K562 (cell line): ENCODE measurements at regions not wholly inside any gene's neighbourhood (a gene's known extent, or its start where the extent isn't known, plus 50 kb on each side); places are given as distances from the start of the nearest gene placed in this dataset.

Experiments used
- ATAC-seq: fragments of 200-7000 bp; cut with Tn5 transposase; 3 replicates; pipeline ENCODE4 v1.9.1; 2020; ENCODE audit warnings: moderate library complexity
- BruUV-seq: library from RNA; stranded (reverse); fragments of 400-500 nt; replicated peaks from 2 replicates; lab custom pipeline; 2021; lab: Mats Ljungman, UMichigan
- CTCF ChIA-PET: fragments of 300-600 bp; formaldehyde crosslinking; extraction: SDS; loops from one replicate; lab custom pipeline; 2021; ENCODE audit warnings: low intra/inter-chr PET ratio; lab: Yijun Ruan, JAX
- POLR2A ChIA-PET: fragments of 300-600, 350-650 bp; sonication (Branson Sonifier 250); formaldehyde crosslinking; extraction: SDS; loops from one replicate; lab custom pipeline; 2021; ENCODE audit warnings: antibody characterized with exemption, inconsistent platforms; lab: Yijun Ruan, JAX
- DNase-seq, 4 experiments: peaks; one replicate each; pipeline versions ENCODE4 v3.0.0 to v3.0.0-alpha.2; 2011 to 2018; ENCODE audit warnings: low spot score in 3 of 4, mixed read lengths in 3 of 4; ENCODE audit errors: extremely low read depth in 1 of 4
- FAIRE-seq: peaks from 2 replicates; lab custom pipeline; 2011; peaks lifted over from hg19 to GRCh38; lab: Jason Lieb, UNC
- H2AFZ ChIP-seq: 2 replicates; pipeline ENCODE4 v1.6.0; 2011; ENCODE audit warnings: low read depth, low read length, control low read depth, inconsistent platforms
- H3K27ac ChIP-seq: fragments of 200-600 bp; 3 replicates; pipeline ENCODE4 v1.8.0; 2011; ENCODE audit warnings: low read depth, mild to moderate bottlenecking, control low read depth, inconsistent platforms, low read length, moderate library complexity, mixed read lengths; ENCODE audit errors: extremely low read depth
- H3K27me3 ChIP-seq, 2 experiments: fragments of 300-600 bp in 1 of 2; 2 replicates in 1 of 2; 3 replicates in 1 of 2; pipeline versions ENCODE4 v1.6.0 to v1.8.0; 2011; ENCODE audit warnings: inconsistent platforms in 2 of 2, low read length in 2 of 2, mild to moderate bottlenecking in 1 of 2, mixed read lengths in 1 of 2, moderate library complexity in 1 of 2; ENCODE audit not compliant: control insufficient read depth in 2 of 2, insufficient read depth in 2 of 2
- H3K36me3 ChIP-seq: fragments of 300-600 bp; 3 replicates; pipeline ENCODE4 v1.8.0; 2011; ENCODE audit warnings: mild to moderate bottlenecking, low read length, inconsistent platforms; ENCODE audit not compliant: control insufficient read depth, insufficient read depth
- H3K4me1 ChIP-seq, 2 experiments: fragments of 200-600 bp in 1 of 2; replicated peaks in 1 of 2; 2 replicates in 1 of 2; 3 replicates in 1 of 2; pipeline versions ENCODE4 v1.5.1 to v1.8.0; 2011; ENCODE audit warnings: inconsistent platforms in 2 of 2, low read length in 2 of 2, mild to moderate bottlenecking in 1 of 2, mixed read lengths in 1 of 2, moderate library complexity in 1 of 2; ENCODE audit not compliant: control insufficient read depth in 2 of 2, insufficient read depth in 2 of 2
- H3K4me2 ChIP-seq: 2 replicates; pipeline ENCODE4 v1.6.1; 2011; ENCODE audit warnings: low read length, control low read depth, inconsistent platforms, mixed read lengths; ENCODE audit not compliant: insufficient read depth
- H3K4me3 ChIP-seq: fragments of 200-600 bp; sonication (generic), shearing (Covaris generic); 2 replicates; pipeline ENCODE4 v1.5.1; 2016; ENCODE audit warnings: control low read depth, inconsistent platforms
- H3K79me2 ChIP-seq: fragments of 200-600 bp; 3 replicates; pipeline ENCODE4 v1.8.0; 2011; ENCODE audit warnings: low read length, inconsistent platforms; ENCODE audit not compliant: control insufficient read depth, insufficient read depth
- H3K9ac ChIP-seq, 2 experiments: 2 replicates each; pipeline versions ENCODE4 v1.6.0 to v1.6.1; 2011; ENCODE audit warnings: low read depth in 2 of 2, low read length in 2 of 2, control low read depth in 1 of 2, inconsistent platforms in 1 of 2, mild to moderate bottlenecking in 1 of 2, mixed read lengths in 1 of 2; ENCODE audit not compliant: insufficient read depth in 1 of 2
- H3K9me1 ChIP-seq: one replicate; pipeline ENCODE4 v1.6.0; 2011; ENCODE audit warnings: inconsistent platforms, mild to moderate bottlenecking, low read length, moderate library complexity; ENCODE audit not compliant: control insufficient read depth, insufficient read depth
- H3K9me3 ChIP-seq: replicated peaks from 2 replicates; pipeline ENCODE4 v1.5.1; 2011; ENCODE audit warnings: low read depth, low read length, inconsistent platforms; ENCODE audit not compliant: control insufficient read depth, insufficient read depth
- H4K20me1 ChIP-seq: replicated peaks from 2 replicates; pipeline ENCODE4 v1.6.1; 2011; ENCODE audit warnings: low read length, inconsistent platforms, mixed read lengths; ENCODE audit not compliant: control insufficient read depth, insufficient read depth
- CEBPZ ChIP-seq: fragments of 150-350 bp; IDR thresholded peaks from 2 replicates; pipeline ENCODE4 v1.6.1; 2014; ENCODE audit warnings: low read depth, mild to moderate bottlenecking, low read length, borderline replicate concordance
- CREB5 ChIP-seq: fragments of 250-450 bp; sonication (Bioruptor Pico); IDR thresholded peaks from 2 replicates; pipeline ENCODE4 v1.5.0; 2020; ENCODE audit warnings: mild to moderate bottlenecking
- EGR1 ChIP-seq: fragments of 450-650 bp; conservative IDR thresholded peaks from 2 replicates; pipeline ENCODE4 v1.6.1; 2017; ENCODE audit warnings: mild to moderate bottlenecking
- HDAC8 ChIP-seq: fragments of 450-650 bp; IDR thresholded peaks from 2 replicates; pipeline ENCODE4 v1.6.1; 2016; ENCODE audit warnings: mild to moderate bottlenecking, missing genetic modification characterization, moderate library complexity, missing compliant biosample characterization
- HEY1 ChIP-seq: fragments of 250-450 bp; sonication (Bioruptor Pico); IDR thresholded peaks from 2 replicates; pipeline ENCODE4 v1.5.0; 2020; ENCODE audit warnings: mild to moderate bottlenecking, moderate library complexity, borderline replicate concordance
- L3MBTL2 ChIP-seq: fragments of 450-650 bp; IDR thresholded peaks from 2 replicates; pipeline ENCODE4 v1.6.1; 2016; ENCODE audit warnings: mild to moderate bottlenecking, moderate library complexity
- PRPF4 ChIP-seq: fragments of 200-400 bp; formaldehyde crosslinking; IDR thresholded peaks from one replicate; pipeline ENCODE4 v1.6.1; 2017; ENCODE audit warnings: low read length, low read depth, mild to moderate bottlenecking; ENCODE audit not compliant: insufficient read depth, poor library complexity, severe bottlenecking
- PTTG1 ChIP-seq: fragments of 450-650 bp; IDR thresholded peaks from 2 replicates; pipeline ENCODE4 v1.6.1; 2016; ENCODE audit warnings: low read depth, mild to moderate bottlenecking, missing genetic modification characterization, missing compliant biosample characterization
- SNAPC5 ChIP-seq: fragments of 250-450 bp; sonication (Bioruptor Pico); IDR thresholded peaks from 2 replicates; pipeline ENCODE4 v1.8.0; 2021; ENCODE audit warnings: moderate library complexity, mild to moderate bottlenecking, inconsistent platforms
- SREBF1 ChIP-seq: fragments of 150-350 bp; IDR thresholded peaks from 2 replicates; pipeline ENCODE4 v1.6.1; 2014; ENCODE audit warnings: antibody characterized with exemption, low read depth, low read length, borderline replicate concordance
- ZBTB7A ChIP-seq: IDR thresholded peaks from 2 replicates; pipeline ENCODE4 v1.6.1; 2011; ENCODE audit warnings: low read depth, mild to moderate bottlenecking, low read length, moderate library complexity, borderline replicate concordance; ENCODE audit not compliant: control insufficient read depth
- ZNF175 ChIP-seq: fragments of 200-800 bp; sonication (Bioruptor generic); IDR thresholded peaks from 2 replicates; pipeline ENCODE4 v1.6.1; 2016; ENCODE audit warnings: low read depth, mild to moderate bottlenecking, missing genetic modification characterization, missing compliant biosample characterization
- ZNF449 ChIP-seq: fragments of 250-450 bp; sonication (Bioruptor Pico); IDR thresholded peaks from 2 replicates; pipeline ENCODE4 v1.8.0; 2022; ENCODE audit warnings: moderate library complexity, mild to moderate bottlenecking, inconsistent platforms
- WGBS: fragments of 100-300 bp; shearing (Covaris generic); methylation state at CpG from one replicate; pipeline ENCODE4 v1.1.6; 2016; ENCODE audit warnings: low coverage, mixed read lengths; ENCODE audit not compliant: insufficient coverage; ENCODE audit errors: missing lambda C conversion rate; 5-methylcytosine and 5-hydroxymethylcytosine counted together
- in situ Hi-C: fragments of 300-500 bp; cut with MboI; formaldehyde crosslinking; loops from 4 replicates; pipeline ENCODE4 v1.15.0; 2018; ENCODE audit warnings: inconsistent platforms, mixed read lengths
- intact Hi-C: fragments of 100-400 bp; cut with micrococcal nuclease; formaldehyde crosslinking; loops from 2 replicates; pipeline ENCODE4 v1.14.2; 2022

- no peak for TF ChIP-seq ZNF449 (CRISPR knock-in tag)
- no peak for TF ChIP-seq ZBTB7A
- no peak for TF ChIP-seq SNAPC5
- TF ChIP-seq HDAC8 (tag), result no peak
- TF ChIP-seq SREBF1, result no peak
- no peak for TF ChIP-seq CREB5 (CRISPR knock-in tag)
- no peak for TF ChIP-seq HEY1 (CRISPR knock-in tag)
Measured at GRCh38 chr13:24623149-24623665, 57.0 kb upstream of the ATP12A start (continued).

- Histone ChIP-seq H3K4me3 (no peak overlapping the region), H3K4me1 (peaks cover 4 to 5% of the 10 kb centered on the region in 2 experiments; a peak in 2 of 5 replicates), H4K20me1 (no peaks in the 10 kb centered on the region), H3K36me3 (no peaks in the 10 kb centered on the region), H3K27ac (no peak overlapping the region), H2AFZ (no peak overlapping the region), H3K4me2 (no peak overlapping the region), H3K79me2 (no peaks in the 10 kb centered on the region), H3K9me3 (no peaks in the 10 kb centered on the region), H3K27me3 (no peaks in the 10 kb centered on the region), H3K9me1 (no peaks in the 10 kb centered on the region), H3K9ac (no peak overlapping the region)
- DNase-seq (no peak), ATAC-seq (no peak), FAIRE-seq (no peak)
- ChIA-PET CTCF (no interaction called here), POLR2A (interaction anchor here (0.8 kb wide), 1 partner anchor 11 kb away, joined by 4 read pairs; no protein-coding TSS in a partner anchor)
- in situ Hi-C loops (no loop called here), intact Hi-C loops (no loop called here)
- no TSS peak for BruUV-seq
- WGBS, result 12% methylated on average over 7 of the region's 12 CpGs
- no peak for TF ChIP-seq ZNF175 (CRISPR knock-in tag)
- TF ChIP-seq CEBPZ, result no peak
- no peak for TF ChIP-seq PTTG1 (tag)
- TF ChIP-seq EGR1, result no peak
- no peak for TF ChIP-seq PRPF4
- TF ChIP-seq L3MBTL2, result no peak
Measured at GRCh38 chr13:24624363-24624762, 55.8 kb upstream of the ATP12A start.
